ENCODE measurements at regions not wholly inside any gene's neighbourhood (a gene's known extent, or its start where the extent isn't known, plus 50 kb on each side); places are given as distances from the start of the nearest gene placed in this dataset.

DNA sequence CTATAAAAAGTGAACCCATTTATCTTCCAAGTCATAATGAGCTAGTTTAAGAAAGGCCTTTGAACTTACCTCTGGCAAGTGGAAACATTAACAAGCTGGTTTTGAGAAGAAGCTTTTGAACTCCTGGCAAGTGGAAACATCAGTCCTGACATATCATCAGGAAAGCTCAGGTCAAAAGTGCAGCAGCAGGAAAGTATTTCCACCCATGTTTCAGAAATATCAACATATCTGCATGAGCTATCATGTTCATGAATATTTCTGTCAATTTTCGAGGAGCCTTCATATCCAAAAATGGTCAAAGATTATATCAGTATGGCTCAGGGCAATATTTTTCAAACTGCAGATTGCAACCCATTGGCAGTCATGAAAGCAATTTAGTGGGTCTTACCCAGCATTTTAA lies 133.9 kb downstream of the PLK2 start:
- TF ChIP-seq, protein P1, sequence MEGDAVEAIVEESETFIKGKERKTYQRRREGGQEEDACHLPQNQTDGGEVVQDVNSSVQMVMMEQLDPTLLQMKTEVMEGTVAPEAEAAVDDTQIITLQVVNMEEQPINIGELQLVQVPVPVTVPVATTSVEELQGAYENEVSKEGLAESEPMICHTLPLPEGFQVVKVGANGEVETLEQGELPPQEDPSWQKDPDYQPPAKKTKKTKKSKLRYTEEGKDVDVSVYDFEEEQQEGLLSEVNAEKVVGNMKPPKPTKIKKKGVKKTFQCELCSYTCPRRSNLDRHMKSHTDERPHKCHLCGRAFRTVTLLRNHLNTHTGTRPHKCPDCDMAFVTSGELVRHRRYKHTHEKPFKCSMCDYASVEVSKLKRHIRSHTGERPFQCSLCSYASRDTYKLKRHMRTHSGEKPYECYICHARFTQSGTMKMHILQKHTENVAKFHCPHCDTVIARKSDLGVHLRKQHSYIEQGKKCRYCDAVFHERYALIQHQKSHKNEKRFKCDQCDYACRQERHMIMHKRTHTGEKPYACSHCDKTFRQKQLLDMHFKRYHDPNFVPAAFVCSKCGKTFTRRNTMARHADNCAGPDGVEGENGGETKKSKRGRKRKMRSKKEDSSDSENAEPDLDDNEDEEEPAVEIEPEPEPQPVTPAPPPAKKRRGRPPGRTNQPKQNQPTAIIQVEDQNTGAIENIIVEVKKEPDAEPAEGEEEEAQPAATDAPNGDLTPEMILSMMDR (IDR thresholded peaks at IDR 0.05): no peak
- TF ChIP-seq POLR2A (IDR thresholded peaks at IDR 0.05): no peak

Measured in lower leg skin (tissue), 3 donors.